ENCODE measurements at regions not wholly inside any gene's neighbourhood (a gene's known extent, or its start where the extent isn't known, plus 50 kb on each side); places are given as distances from the start of the nearest gene placed in this dataset.

DNA sequence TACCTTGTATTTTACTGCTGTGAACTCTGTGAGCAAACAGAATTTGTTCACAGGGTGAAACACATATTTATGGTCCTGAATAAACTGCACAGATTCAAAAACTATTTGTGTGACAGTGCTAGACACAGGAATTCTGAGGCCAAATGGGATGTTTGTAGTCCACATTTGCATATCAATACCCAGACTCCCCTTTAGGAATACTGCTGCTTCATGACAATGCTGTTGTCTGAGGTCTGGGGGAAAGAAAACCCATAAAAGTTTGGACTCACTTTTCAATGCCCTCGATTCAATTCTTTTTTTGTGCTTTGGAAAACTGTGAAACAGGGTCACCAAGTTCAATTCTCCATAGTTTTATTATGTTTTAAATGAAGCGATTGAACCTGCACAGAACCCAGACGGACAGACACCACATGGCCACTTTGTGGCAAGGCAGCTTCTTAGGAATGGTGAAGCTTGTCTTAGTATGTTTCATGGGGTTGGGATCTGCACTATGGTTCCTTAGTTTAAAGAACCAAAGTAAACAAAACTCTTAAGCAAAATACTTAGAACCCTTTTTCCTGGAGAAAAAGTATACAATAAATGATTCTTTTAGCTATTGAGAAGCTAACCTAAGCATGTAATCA, 92.3 kb upstream of the MAD2L1 start:
- DNase-seq: no peak

- no peak for DNase-seq
These were observed 91.4 kb upstream of the MAD2L1 start for GRCh38 chr4:120158046-120158445.

DNA sequence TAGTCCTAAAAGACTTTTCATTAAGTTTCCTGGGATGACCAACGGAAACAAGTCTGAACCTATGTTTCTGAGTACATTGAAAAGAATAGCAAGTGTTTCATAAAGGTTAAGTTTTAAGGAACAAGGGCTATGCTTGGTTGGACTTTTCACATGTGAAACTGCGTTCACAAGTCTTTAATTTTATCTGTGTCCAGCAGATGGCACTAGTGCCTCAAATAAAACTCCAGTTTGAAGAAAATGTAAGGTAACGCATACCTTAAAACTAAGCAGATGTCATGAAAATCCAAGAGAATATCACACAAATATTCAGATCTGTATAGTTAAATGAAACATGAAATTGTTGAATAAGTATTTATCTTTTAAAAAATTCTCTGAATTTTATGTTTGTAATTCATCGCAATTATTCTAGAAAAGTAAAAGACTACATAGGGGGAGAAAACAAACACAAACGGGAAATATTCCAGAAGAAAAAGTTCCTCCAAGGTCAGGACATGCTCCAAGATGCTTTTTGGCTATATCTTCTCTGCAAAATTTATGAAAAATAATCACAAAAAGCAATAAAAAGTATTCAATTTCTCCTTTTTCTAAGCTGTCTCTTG, 89.6 kb upstream of the MAD2L1 start:
- DNase-seq: peak; percentile 5

- no peak for DNase-seq
These were observed 88.6 kb upstream of the MAD2L1 start for GRCh38 chr4:120155287-120155686.

DNA sequence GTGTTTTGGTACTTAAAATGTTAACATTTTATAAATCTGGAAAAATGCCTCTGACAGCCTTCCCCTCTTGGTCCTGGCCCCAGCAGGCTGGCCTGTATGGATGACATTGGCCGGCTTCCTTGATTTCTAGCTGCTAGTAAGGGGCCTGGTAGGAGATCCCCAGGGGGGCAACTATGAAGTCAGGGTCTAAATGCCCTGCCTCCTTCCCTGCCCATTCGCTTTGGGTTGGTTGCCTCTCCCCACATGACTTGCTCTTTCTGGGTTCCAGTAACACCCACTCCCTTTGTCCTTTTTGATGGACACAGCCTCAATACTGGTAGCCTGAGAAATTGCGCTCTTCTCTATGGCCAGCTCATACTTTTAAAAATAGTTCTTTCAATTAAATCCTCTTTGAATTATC, 78.0 kb upstream of the MAD2L1 start:
- no peak for DNase-seq

GRCh38 chr4:120144041-120144440, 77.4 kb upstream of the MAD2L1 start:
- DNase-seq: no peak

GRCh38 chr4:120139392-120139791, 72.7 kb upstream of the MAD2L1 start:
- no peak for DNase-seq

- no peak for DNase-seq
These were observed 66.3 kb upstream of the MAD2L1 start for GRCh38 chr4:120132935-120133334.

- DNase-seq: no peak
These were observed 64.1 kb upstream of the MAD2L1 start for GRCh38 chr4:120130786-120131185.
